ENCODE measurements at regions not wholly inside any gene's neighbourhood (a gene's known extent, or its start where the extent isn't known, plus 50 kb on each side); places are given as distances from the start of the nearest gene placed in this dataset.

- TF ChIP-seq AFF4 (CRISPR knock-in tag; IDR thresholded peaks at IDR 0.05) (no peak), SMC3 (IDR thresholded peaks at IDR 0.05; ENCODE audit: low read length) (peak; percentile 79), STAG1 (CRISPR knock-in tag; IDR thresholded peaks at IDR 0.05) (peak; percentile 73)
Measured at GRCh38 chr9:75200892-75201470, 112.7 kb downstream of the OSTF1 start (continued).

GRCh38 chr9:75201480-75202209, 113.3 kb downstream of the OSTF1 start:
- Histone ChIP-seq H2AFZ (ENCODE audit: low read length) (no peak overlapping the region), H3K4me3 (replicated peaks in 1 of 3; ENCODE audit: insufficient read depth in 1 of 3, low read depth in 2 of 3, low read length in 3 of 3) (no peak overlapping the region), H3K4me2 (ENCODE audit: low read depth, low read length) (no peak overlapping the region), H4K20me1 (ENCODE audit: insufficient read depth, low read length) (no peaks in the 10 kb centered on the region), H3K79me2 (ENCODE audit: insufficient read depth, low read length) (no peaks in the 10 kb centered on the region), H3K9ac (ENCODE audit: insufficient read depth, low read depth, low read length) (no peak overlapping the region), H3K27ac (ENCODE audit: extremely low read length, insufficient read depth, low read length) (no peak overlapping the region), H3K9me3 (ENCODE audit: low read length) (no peaks in the 10 kb centered on the region), H3K4me1 (ENCODE audit: insufficient read depth, low read length) (no peaks in the 10 kb centered on the region), H3K36me3 (replicated peaks in 1 of 2; ENCODE audit: control insufficient read depth in 1 of 2, insufficient read depth in 2 of 2, low read length in 2 of 2) (no peaks in the 10 kb centered on the region), H3K27me3 (ENCODE audit: control insufficient read depth in 1 of 2, insufficient read depth in 2 of 2, low read length in 2 of 2) (no peaks in the 10 kb centered on the region; a peak in 1 of 5 replicates)
- ChIA-PET POLR2A (no interaction called here), CTCF (ENCODE audit: low intra/inter-chr PET ratio, low total read pairs) (interaction anchor here (3.2 kb wide), 1 partner anchor 37 kb away, joined by 50 read pairs; no protein-coding TSS in a partner anchor)
- intact Hi-C loops (cut with micrococcal nuclease; ENCODE audit: unreplicated experiment) (loop anchor here (1.0 to 2.0 kb wide), 2 partner anchors 37 to 665 kb away; no protein-coding TSS in a partner anchor), in situ Hi-C loops (cut with HindIII; ENCODE audit: extremely low pct_ligation_motif_present, low pct_unique_long_range_greater_than_20kb) (loop anchor here (5.0 kb wide), 1 partner anchor 36 kb away; no protein-coding TSS in a partner anchor)
- ATAC-seq (no peak), DNase-seq (ENCODE audit: low spot score) (no peak), FAIRE-seq (no peak)
- no TSS peak for BruUV-seq (replicated peaks)
- 3% methylated on average over 3 of the region's 3 CpGs for WGBS (ENCODE audit: low lambda C conversion rate)
- TF ChIP-seq ZNF431 (CRISPR knock-in tag; IDR thresholded peaks at IDR 0.05; ENCODE audit: borderline replicate concordance, low read depth) (no peak), ZNF121 (CRISPR knock-in tag; IDR thresholded peaks at IDR 0.05) (no peak), ZNF552 (CRISPR knock-in tag; IDR thresholded peaks at IDR 0.05; ENCODE audit: borderline replicate concordance) (no peak), NCOR1 (IDR thresholded peaks at IDR 0.05; ENCODE audit: borderline replicate concordance, low read length) (no peak), STAT5B (CRISPR knock-in tag; IDR thresholded peaks at IDR 0.05) (no peak), ZNF414 (CRISPR knock-in tag; IDR thresholded peaks at IDR 0.05) (no peak), ZNF547 (CRISPR knock-in tag; IDR thresholded peaks at IDR 0.05) (no peak), ZBTB3 (CRISPR knock-in tag; IDR thresholded peaks at IDR 0.05; ENCODE audit: borderline replicate concordance, low read depth) (no peak), ZFP36 (IDR thresholded peaks at IDR 0.05; ENCODE audit: borderline replicate concordance, low read depth, low read length, partially characterized antibody) (no peak), ZBTB46 (CRISPR knock-in tag; IDR thresholded peaks at IDR 0.05; ENCODE audit: borderline replicate concordance) (no peak), POGZ (CRISPR knock-in tag; IDR thresholded peaks at IDR 0.05) (no peak), ZNF776 (CRISPR knock-in tag; IDR thresholded peaks at IDR 0.05) (no peak), BHLHE40 (IDR thresholded peaks at IDR 0.05; ENCODE audit: low read length) (no peak)
